ENCODE measurements at regions not wholly inside any gene's neighbourhood (a gene's known extent, or its start where the extent isn't known, plus 50 kb on each side); places are given as distances from the start of the nearest gene placed in this dataset.

DNA sequence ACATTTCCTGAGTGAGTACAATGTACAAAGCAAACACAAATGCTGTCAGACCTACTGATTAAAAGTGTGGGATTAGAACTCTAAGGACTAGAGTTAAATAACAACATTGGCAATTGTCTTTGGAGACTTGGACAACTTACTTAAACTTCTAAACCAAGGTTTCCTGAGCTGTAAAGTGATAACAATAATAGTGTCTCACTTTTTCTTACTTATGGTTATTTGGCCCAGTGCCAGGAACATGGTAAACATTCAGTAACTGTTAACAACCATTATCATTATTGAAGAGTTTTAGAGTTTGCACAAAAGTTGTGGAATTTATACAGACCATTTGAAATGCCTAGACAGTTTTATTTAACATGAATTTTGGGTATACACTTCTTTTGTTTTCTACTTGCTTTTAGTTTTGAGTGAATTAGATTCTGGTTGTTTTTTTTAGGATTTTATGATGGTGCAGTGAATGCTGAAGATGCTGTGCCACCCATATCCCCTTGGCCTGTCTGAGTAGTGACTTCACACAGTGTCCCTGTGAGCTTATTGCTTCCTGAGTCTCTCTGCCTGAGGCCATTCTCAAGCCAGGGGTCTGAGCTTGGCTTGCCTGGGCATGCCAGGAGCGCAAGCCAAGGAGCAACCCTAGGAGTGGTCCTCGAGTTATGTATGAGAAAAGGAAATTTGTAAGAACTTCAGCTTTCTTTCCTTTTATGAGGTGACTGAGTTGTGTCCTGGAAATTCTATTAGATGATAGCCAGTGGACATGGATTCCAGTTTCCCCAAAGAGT lies 932.8 kb downstream of the TTLL7 start:
- no peak overlapping the region for H2AFZ ChIP-seq (replicated peaks)
- Mint-ChIP-seq H3K9me3 (peaks cover 2% of the 10 kb centered on the region), H3K27ac (no peak overlapping the region), H3K27me3 (ENCODE audit: insufficient read depth, low read depth) (no peaks in the 10 kb centered on the region), H3K4me1 (peaks cover 7% of the 10 kb centered on the region), H3K36me3 (no peaks in the 10 kb centered on the region), H3K4me3 (no peak overlapping the region)
- no peaks in the 10 kb centered on the region for H3K27me3 ChIP-seq
- H3K79me2 ChIP-seq (ENCODE audit: low read depth), result no peaks in the 10 kb centered on the region
- TF ChIP-seq, protein P1, sequence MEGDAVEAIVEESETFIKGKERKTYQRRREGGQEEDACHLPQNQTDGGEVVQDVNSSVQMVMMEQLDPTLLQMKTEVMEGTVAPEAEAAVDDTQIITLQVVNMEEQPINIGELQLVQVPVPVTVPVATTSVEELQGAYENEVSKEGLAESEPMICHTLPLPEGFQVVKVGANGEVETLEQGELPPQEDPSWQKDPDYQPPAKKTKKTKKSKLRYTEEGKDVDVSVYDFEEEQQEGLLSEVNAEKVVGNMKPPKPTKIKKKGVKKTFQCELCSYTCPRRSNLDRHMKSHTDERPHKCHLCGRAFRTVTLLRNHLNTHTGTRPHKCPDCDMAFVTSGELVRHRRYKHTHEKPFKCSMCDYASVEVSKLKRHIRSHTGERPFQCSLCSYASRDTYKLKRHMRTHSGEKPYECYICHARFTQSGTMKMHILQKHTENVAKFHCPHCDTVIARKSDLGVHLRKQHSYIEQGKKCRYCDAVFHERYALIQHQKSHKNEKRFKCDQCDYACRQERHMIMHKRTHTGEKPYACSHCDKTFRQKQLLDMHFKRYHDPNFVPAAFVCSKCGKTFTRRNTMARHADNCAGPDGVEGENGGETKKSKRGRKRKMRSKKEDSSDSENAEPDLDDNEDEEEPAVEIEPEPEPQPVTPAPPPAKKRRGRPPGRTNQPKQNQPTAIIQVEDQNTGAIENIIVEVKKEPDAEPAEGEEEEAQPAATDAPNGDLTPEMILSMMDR (IDR thresholded peaks at IDR 0.05), result no peak
- no peak for TF ChIP-seq EZH2phosphoT487 (IDR thresholded peaks at IDR 0.05)
- TF ChIP-seq EZH2 (IDR thresholded peaks at IDR 0.05), result no peak
- no peak overlapping the region for H3K9ac ChIP-seq
- DNase-seq (ENCODE audit: low spot score), result no peak
- no peaks in the 10 kb centered on the region for H3K4me1 ChIP-seq
- H3K36me3 ChIP-seq, result no peaks in the 10 kb centered on the region
- no peaks in the 10 kb centered on the region for H3F3A ChIP-seq (ENCODE audit: low read depth)
- no peaks in the 10 kb centered on the region for H4K20me1 ChIP-seq (ENCODE audit: low read depth)
- H3K27ac ChIP-seq, result no peak overlapping the region
- no peaks in the 10 kb centered on the region for H3K9me3 ChIP-seq (ENCODE audit: low read depth)
- no peak overlapping the region for H3K4me3 ChIP-seq
- H3K4me2 ChIP-seq, result no peak overlapping the region

DNA sequence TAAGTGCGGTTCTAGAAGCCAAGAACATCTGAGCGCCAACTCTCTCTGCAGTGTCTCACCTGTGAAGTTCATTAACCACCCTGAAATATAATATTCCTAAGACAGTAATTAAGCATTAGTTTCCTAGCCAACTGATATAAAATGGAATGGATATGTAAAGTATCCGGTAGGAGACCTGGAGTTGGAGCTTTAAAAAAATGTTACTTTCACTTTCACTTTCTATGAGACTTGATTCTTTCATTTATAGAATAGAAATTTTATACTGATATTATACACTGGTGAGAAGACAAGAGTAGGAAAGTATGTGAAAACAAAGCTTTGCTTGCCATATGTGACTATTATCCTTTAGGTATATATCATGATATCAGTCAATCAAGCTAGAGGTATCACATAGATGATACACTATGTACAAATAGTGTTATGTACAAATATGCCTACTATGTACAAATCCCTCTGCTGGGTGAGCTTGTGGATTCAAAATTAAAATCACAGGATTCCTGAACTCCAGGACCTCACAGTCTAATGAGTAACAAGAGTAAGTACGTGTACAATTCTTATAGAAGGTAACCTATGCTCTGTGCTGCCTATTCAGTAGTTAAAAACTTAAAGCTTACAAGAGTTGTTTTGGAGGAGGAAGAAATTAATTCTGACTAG lies 934.2 kb downstream of the TTLL7 start:
- Mint-ChIP-seq H3K27me3 (ENCODE audit: insufficient read depth, low read depth) (no peaks in the 10 kb centered on the region), H3K27ac (no peak overlapping the region), H3K4me1 (peaks cover 7% of the 10 kb centered on the region), H3K4me3 (no peak overlapping the region), H3K9me3 (peaks cover 2% of the 10 kb centered on the region), H3K36me3 (no peaks in the 10 kb centered on the region)
- no peaks in the 10 kb centered on the region for H3K4me1 ChIP-seq
- no peak overlapping the region for H3K27ac ChIP-seq
- H3K79me2 ChIP-seq (ENCODE audit: low read depth), result no peaks in the 10 kb centered on the region
- TF ChIP-seq, protein P1 (IDR thresholded peaks at IDR 0.05), result no peak
- TF ChIP-seq EZH2phosphoT487 (IDR thresholded peaks at IDR 0.05) (no peak), EZH2 (IDR thresholded peaks at IDR 0.05) (no peak)
- H3K27me3 ChIP-seq, result no peaks in the 10 kb centered on the region
- no peak overlapping the region for H3K4me3 ChIP-seq
- H3K9ac ChIP-seq, result no peak overlapping the region
- no peaks in the 10 kb centered on the region for H4K20me1 ChIP-seq (ENCODE audit: low read depth)
- DNase-seq (ENCODE audit: low spot score), result no peak
- no peak overlapping the region for H3K4me2 ChIP-seq
- no peaks in the 10 kb centered on the region for H3F3A ChIP-seq (ENCODE audit: low read depth)
- no peaks in the 10 kb centered on the region for H3K9me3 ChIP-seq (ENCODE audit: low read depth)
- H2AFZ ChIP-seq (replicated peaks), result no peak overlapping the region
- no peaks in the 10 kb centered on the region for H3K36me3 ChIP-seq

DNA sequence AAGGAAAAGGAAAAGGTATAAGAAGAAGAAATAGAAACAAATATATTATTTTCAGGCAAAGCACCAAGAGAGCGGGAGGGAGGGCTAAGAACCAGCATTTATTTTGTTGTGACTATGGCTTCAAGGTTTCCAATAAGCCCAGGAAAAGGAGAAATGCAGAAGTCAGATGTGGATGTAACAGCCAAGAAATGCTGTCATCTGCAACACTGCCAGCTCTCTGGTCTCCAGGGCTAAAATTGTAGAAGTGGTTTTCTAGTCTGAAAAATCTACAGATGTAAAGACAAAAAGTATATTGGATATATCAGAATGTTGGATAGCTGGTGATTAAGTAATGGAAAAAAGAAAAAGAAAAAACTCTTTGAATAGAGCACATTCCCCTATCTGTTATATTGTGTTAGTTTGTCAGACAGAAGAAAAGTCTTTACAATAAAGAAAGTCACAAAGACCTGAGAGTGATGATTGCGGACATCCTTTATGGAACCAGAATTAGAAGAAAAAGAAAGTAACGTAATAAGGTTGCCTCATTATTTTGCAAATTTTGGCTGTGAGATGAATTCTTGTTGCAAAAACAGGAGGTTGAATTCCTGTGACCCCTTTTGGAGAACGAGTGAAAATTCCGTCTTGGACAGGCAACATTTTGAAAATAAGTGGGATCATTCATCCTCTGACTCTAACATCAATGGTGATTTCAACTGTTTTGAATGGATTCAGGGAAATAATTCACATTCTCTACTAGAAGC lies 938.1 kb downstream of the TTLL7 start:
- no peak overlapping the region for H2AFZ ChIP-seq (replicated peaks)
- no peak overlapping the region for H3K27ac Mint-ChIP-seq
- H3K27me3 Mint-ChIP-seq (ENCODE audit: insufficient read depth, low read depth), result no peaks in the 10 kb centered on the region
- H3K4me3 Mint-ChIP-seq, result no peak overlapping the region
- no peaks in the 10 kb centered on the region for H3K9me3 Mint-ChIP-seq
- no peaks in the 10 kb centered on the region for H3K9me3 ChIP-seq (ENCODE audit: low read depth)
- no peak overlapping the region for H3K4me3 ChIP-seq
- H3K4me2 ChIP-seq, result no peak overlapping the region
- no peaks in the 10 kb centered on the region for H4K20me1 ChIP-seq (ENCODE audit: low read depth)
- no peaks in the 10 kb centered on the region for H3K36me3 ChIP-seq
- H3K79me2 ChIP-seq (ENCODE audit: low read depth), result no peaks in the 10 kb centered on the region
- no peaks in the 10 kb centered on the region for H3K4me1 ChIP-seq
- no peak for DNase-seq (ENCODE audit: low spot score)
- no peaks in the 10 kb centered on the region for H3F3A ChIP-seq (ENCODE audit: low read depth)
- H3K9ac ChIP-seq, result no peak overlapping the region
- no peaks in the 10 kb centered on the region for H3K36me3 Mint-ChIP-seq
- H3K27me3 ChIP-seq, result no peaks in the 10 kb centered on the region
- TF ChIP-seq EZH2 (IDR thresholded peaks at IDR 0.05) (no peak), EZH2phosphoT487 (IDR thresholded peaks at IDR 0.05) (no peak)
- TF ChIP-seq, protein P1 (IDR thresholded peaks at IDR 0.05), result no peak
- no peak overlapping the region for H3K27ac ChIP-seq
- H3K4me1 Mint-ChIP-seq, result peaks cover 7% of the 10 kb centered on the region
